ENCODE measurements at regions not wholly inside any gene's neighbourhood (a gene's known extent, or its start where the extent isn't known, plus 50 kb on each side); places are given as distances from the start of the nearest gene placed in this dataset.

DNA sequence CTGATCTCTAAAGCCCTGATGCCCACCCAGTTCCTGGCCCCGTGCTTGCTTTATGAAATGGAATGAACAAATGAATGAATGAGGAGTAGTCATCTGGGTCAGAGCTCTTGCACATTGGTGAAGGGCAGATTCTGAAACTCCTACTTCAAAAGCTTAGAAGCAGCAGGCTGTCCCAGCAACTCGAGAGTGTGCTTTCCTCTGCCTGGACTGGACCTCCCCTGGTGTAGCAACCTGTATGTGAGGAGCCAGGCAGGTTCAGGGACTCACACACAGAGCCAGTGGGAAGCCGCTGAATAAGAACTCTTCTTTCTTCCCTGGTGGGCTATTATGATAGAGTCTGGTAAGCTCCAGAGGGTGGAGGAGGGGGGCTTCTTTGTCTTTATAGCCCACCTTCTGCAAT lies 396.4 kb downstream of the CDK5RAP2 start:
- Histone ChIP-seq H4K20me1 (ENCODE audit: insufficient read depth, low read length) (no peaks in the 10 kb centered on the region), H3K4me1 (ENCODE audit: low read length) (no peaks in the 10 kb centered on the region), H3K4me3 (ENCODE audit: low read length) (no peak overlapping the region), H3K27ac (ENCODE audit: low read length) (no peak overlapping the region), H3K79me2 (ENCODE audit: low read length) (no peaks in the 10 kb centered on the region), H3K36me3 (replicated peaks; ENCODE audit: insufficient read depth, low read length) (no peaks in the 10 kb centered on the region), H3K9me2 (replicated peaks; ENCODE audit: insufficient read depth, low read length) (no peaks in the 10 kb centered on the region), H3K4me2 (ENCODE audit: low read depth, low read length) (no peak overlapping the region), H3F3A (ENCODE audit: insufficient read depth, low read length) (no peaks in the 10 kb centered on the region), H3K27me3 (replicated peaks; ENCODE audit: insufficient read depth, low read length) (no peaks in the 10 kb centered on the region), H3K9me3 (replicated peaks; ENCODE audit: insufficient read depth, low read length) (no peaks in the 10 kb centered on the region), H2AFZ (ENCODE audit: low read length) (no peak overlapping the region), H3K9ac (ENCODE audit: low read length) (no peak overlapping the region)
- TF ChIP-seq EZH2 (optimal IDR thresholded peaks at IDR 0.05; ENCODE audit: low read depth, low read length) (no peak), EZH2phosphoT487 (IDR thresholded peaks at IDR 0.05; ENCODE audit: low read length) (no peak)
- TF ChIP-seq, protein P1, sequence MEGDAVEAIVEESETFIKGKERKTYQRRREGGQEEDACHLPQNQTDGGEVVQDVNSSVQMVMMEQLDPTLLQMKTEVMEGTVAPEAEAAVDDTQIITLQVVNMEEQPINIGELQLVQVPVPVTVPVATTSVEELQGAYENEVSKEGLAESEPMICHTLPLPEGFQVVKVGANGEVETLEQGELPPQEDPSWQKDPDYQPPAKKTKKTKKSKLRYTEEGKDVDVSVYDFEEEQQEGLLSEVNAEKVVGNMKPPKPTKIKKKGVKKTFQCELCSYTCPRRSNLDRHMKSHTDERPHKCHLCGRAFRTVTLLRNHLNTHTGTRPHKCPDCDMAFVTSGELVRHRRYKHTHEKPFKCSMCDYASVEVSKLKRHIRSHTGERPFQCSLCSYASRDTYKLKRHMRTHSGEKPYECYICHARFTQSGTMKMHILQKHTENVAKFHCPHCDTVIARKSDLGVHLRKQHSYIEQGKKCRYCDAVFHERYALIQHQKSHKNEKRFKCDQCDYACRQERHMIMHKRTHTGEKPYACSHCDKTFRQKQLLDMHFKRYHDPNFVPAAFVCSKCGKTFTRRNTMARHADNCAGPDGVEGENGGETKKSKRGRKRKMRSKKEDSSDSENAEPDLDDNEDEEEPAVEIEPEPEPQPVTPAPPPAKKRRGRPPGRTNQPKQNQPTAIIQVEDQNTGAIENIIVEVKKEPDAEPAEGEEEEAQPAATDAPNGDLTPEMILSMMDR (IDR thresholded peaks at IDR 0.05; ENCODE audit: low read length), result no peak
- DNase-seq, result no peak

DNA sequence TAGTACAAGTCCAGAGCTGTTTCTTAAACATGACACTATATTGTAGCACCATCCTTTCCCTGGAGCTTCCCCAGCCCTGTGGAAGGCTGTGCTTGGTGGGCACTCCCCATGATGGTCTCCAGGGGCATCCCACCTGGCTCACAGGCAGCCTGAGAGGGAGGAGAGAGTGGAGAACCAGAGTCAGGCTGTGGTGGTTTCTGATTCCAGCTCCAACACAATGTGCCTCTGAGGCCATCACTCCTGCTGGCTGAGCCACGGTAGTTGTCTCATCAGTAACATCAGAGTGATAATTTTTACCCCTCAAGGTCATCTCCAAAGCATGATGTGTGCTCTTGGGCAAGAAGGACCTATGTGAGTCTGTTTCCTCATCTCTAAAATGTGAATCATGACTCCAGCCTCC lies 398.0 kb downstream of the CDK5RAP2 start:
- Histone ChIP-seq H3K4me1 (ENCODE audit: low read length) (no peaks in the 10 kb centered on the region), H3K4me3 (ENCODE audit: low read length) (no peak overlapping the region), H2AFZ (ENCODE audit: low read length) (no peak overlapping the region), H3K9me2 (replicated peaks; ENCODE audit: insufficient read depth, low read length) (no peaks in the 10 kb centered on the region), H3K27ac (ENCODE audit: low read length) (no peak overlapping the region), H3F3A (ENCODE audit: insufficient read depth, low read length) (no peaks in the 10 kb centered on the region), H3K9me3 (replicated peaks; ENCODE audit: insufficient read depth, low read length) (no peaks in the 10 kb centered on the region), H3K36me3 (replicated peaks; ENCODE audit: insufficient read depth, low read length) (no peaks in the 10 kb centered on the region), H4K20me1 (ENCODE audit: insufficient read depth, low read length) (no peaks in the 10 kb centered on the region), H3K79me2 (ENCODE audit: low read length) (no peaks in the 10 kb centered on the region), H3K27me3 (replicated peaks; ENCODE audit: insufficient read depth, low read length) (no peaks in the 10 kb centered on the region), H3K4me2 (ENCODE audit: low read depth, low read length) (no peak overlapping the region), H3K9ac (ENCODE audit: low read length) (no peak overlapping the region)
- no peak for TF ChIP-seq EZH2phosphoT487 (IDR thresholded peaks at IDR 0.05; ENCODE audit: low read length)
- TF ChIP-seq, protein P1 (IDR thresholded peaks at IDR 0.05; ENCODE audit: low read length), result no peak
- no peak for TF ChIP-seq EZH2 (optimal IDR thresholded peaks at IDR 0.05; ENCODE audit: low read depth, low read length)
- no peak for DNase-seq

DNA sequence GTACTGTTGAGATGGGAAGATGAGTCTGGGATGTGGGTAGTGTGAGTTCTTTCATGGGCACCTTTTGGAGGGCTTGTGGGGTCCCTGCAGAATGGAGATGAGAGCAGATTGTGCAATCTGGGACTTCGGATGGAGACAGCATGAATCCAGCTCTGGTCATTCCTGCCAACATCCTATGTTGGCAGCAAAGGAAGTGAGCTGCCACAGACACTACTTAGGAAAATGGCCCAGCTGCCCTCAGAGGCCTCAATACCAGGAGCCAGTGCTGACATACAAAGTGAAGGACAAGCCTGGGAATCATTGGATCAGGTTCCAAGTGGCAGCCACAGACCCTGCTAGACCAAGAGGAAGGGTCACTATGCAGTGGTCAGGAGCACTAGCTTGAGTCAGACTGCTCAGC lies 402.8 kb downstream of the CDK5RAP2 start:
- no peak overlapping the region for H3K4me2 ChIP-seq (ENCODE audit: low read depth, low read length)
- no peak overlapping the region for H3K9ac ChIP-seq (ENCODE audit: low read length)
- H3K4me1 ChIP-seq (ENCODE audit: low read length), result no peaks in the 10 kb centered on the region
- no peak overlapping the region for H3K27ac ChIP-seq (ENCODE audit: low read length)
- H3K4me3 ChIP-seq (ENCODE audit: low read length), result no peak overlapping the region
- TF ChIP-seq EZH2phosphoT487 (IDR thresholded peaks at IDR 0.05; ENCODE audit: low read length) (no peak), EZH2 (optimal IDR thresholded peaks at IDR 0.05; ENCODE audit: low read depth, low read length) (no peak)
- TF ChIP-seq, protein P1 (IDR thresholded peaks at IDR 0.05; ENCODE audit: low read length), result no peak
- no peaks in the 10 kb centered on the region for H4K20me1 ChIP-seq (ENCODE audit: insufficient read depth, low read length)
- H2AFZ ChIP-seq (ENCODE audit: low read length), result no peak overlapping the region
- H3F3A ChIP-seq (ENCODE audit: insufficient read depth, low read length), result no peaks in the 10 kb centered on the region
- no peaks in the 10 kb centered on the region for H3K9me3 ChIP-seq (replicated peaks; ENCODE audit: insufficient read depth, low read length)
- H3K27me3 ChIP-seq (replicated peaks; ENCODE audit: insufficient read depth, low read length), result no peaks in the 10 kb centered on the region
- H3K79me2 ChIP-seq (ENCODE audit: low read length), result no peaks in the 10 kb centered on the region
- DNase-seq, result no peak
- no peaks in the 10 kb centered on the region for H3K36me3 ChIP-seq (replicated peaks; ENCODE audit: insufficient read depth, low read length)
- H3K9me2 ChIP-seq (replicated peaks; ENCODE audit: insufficient read depth, low read length), result no peaks in the 10 kb centered on the region

All from MM.1S (cell line).